Stimulated activated CD4-positive, alpha-beta T cell treated with anti-CD3 and anti-CD28 coated beads, Interleukin-12 subunit alpha, Interleukin-12 subunit beta, amount 100 ng/mL, for 24 hours (primary cell): ENCODE measurements at regions not wholly inside any gene's neighbourhood (a gene's known extent, or its start where the extent isn't known, plus 50 kb on each side); places are given as distances from the start of the nearest gene placed in this dataset.

Source experiments
- DNase-seq, 2 experiments: peaks; one replicate each; pipeline ENCODE4 v3.0.0-alpha.2; 2020; ENCODE audit warnings: low read depth in 2 of 2

DNA sequence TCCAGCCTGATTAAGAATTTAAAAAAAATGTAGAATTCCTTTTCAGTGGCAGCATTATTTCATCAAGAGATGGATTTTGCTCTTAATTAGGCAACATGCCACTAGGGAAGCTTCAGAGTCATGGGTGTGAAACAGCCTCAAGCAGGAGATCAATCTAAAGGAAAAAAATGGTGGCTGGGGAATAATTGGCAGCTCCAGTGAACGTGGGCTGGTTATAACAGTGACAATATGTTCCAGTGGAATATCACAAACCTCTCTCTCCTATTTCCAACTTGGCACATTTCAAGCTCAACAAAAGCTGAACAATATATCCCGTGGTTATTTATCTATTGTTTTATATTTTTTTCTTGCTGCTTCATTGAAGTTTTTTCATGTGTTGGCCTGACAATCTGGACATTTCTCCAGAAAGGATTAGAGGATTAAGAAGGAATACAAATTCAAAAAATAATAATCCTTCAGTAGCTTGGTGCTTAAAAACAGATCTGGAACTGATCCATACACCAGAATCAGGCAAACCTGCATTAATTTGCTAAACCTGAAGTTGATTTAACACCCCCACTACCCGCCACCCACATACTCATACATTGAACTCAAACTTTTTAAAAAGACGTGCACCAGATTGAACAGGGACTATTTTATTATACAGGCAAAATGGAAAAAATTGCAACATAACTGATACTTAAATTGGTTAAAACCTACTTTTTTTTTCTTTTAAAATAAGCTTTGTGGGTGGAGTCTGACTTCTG is 255.9 kb upstream of the SPRED2 start:
- DNase-seq: no peak

DNA sequence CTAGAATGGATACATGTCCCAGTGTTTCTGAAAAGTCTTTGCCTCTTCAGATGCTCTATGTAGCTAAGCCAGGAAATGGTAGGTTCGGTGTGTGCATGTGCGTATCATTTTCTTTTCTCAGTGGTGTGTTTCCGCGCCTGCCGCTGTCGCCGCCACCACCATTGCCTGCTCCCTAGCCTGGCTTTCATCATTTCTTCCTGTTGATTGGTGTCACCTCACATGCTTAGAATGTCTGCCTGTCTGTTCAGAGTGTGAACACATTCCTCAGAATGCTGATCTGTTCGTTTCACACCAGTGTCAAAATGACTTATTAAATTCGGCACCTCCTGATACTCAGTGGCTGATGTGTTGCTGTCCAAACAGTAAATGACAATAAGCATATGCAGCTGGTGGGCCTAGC is 255.2 kb upstream of the SPRED2 start:
- DNase-seq: no peak

DNA sequence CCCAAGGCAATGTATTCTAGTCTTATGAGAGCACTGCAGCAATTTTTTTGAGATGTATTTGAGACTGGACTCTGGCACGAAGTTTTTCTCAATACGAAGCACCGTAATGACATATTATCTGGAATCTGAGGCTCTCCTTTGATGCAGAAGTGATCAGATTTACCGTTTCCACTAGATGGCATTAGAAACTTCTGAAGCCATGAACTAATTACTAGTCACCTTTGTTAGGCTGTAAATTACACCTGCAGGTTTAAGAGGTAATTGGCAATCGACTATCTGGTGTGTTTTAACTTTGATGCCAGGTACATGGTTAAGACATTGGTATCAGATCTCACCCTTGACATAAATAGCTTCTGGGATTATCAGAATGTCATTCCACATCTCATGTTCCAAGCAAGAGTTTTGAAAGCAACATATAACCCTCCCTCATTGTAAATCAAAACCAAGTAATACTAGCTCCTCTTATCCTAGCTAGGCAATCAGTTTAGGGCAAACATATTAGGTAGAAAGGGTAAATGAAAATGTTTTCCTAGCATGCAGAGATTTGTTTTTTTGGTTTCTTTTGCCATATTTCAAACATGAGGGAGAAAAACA is 254.6 kb upstream of the SPRED2 start:
- no peak for DNase-seq

DNA sequence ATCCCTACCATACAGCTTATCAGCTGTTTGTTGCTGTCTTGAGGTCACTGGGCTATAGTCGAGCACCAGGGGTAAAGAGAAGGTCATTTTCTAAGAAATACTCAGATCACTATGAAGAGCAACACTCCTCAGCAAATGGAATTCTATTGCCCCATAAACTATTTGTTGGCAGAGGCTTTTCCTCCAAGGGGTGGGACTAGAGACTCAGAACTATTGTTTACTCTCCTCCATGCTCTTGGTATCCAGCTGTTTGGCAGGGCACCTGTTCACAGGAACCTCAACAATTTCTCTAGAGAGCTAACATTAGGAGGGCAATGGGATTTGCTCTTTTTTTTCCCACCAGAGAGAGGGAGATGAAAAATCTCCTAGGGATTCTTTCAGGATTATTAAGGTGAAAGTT is 249.1 kb upstream of the SPRED2 start:
- no peak for DNase-seq

DNA sequence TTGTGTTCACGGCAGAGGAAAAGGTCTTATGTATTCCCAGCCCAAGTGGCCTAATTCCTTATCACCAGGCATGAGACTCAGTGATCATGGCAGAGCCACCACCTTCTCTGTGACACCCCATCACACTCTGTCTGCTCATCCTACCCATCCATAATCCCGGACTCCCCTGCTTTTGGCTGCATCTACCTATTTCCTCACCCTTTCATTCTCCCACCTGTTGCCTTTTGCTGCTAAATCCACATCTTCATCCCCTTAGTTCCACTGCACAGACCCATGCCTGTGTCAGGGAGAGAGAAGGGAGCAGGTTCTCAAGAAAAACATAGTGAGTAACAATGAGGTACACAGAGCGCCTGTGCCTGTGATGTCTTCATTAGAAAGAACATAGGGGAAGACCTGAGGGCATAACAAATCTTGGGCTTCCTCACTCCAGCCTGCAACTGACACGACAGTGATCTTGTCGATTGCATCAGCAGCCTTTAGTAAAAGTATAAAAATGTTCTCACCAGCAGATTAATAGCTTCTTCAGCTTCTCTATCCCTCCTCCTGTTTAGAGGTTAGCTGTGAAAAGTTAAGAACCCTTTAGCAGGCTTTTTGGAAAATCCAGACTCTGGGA is 246.5 kb upstream of the SPRED2 start:
- DNase-seq: no peak

DNA sequence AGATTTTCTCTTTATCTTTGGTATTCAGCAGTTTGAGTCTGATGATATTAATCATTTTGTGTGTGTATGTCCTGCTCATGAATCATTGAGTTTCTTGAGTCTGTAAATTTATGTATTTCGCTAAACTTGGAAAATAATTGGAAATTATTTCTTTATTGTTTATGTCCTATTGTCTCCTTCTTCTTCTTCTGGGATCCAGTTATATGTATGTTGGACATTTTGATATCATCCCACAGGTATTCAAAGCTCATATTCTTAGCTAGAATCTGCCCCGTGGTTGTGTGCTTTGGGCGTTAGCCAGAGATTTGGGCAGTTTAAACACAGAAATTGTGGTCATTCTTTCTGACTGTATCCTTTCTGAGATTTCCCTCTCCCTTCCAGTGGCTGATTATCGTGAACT is 243.0 kb upstream of the SPRED2 start:
- DNase-seq: no peak

DNA sequence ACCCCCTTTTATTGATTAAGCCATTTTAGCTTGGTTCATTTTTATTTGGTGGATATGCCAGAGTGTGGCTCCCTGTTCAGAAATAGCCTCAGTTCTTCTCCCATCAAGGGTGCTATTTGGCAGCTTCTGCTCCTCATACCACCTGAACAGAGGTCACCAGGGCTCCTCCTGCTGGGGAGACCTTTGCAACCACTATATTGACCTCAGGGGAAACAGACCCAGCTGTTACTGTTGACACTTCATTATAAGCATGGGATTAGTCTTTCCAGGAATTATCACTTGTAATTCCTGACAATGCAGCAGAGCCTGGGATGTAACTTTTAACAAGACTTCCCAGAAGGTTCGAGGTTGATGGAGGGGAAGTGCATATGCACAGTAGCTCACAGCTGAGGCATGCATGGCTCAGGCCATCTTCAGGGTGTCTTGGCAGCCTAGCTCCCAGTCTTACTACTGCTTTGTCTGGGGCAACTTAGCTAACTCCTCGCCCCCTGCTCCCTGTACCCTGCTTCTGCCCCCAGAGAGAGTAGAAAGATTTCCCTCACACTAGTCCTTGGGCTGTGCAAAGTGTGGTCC is 239.4 kb upstream of the SPRED2 start:
- DNase-seq: no peak

DNA sequence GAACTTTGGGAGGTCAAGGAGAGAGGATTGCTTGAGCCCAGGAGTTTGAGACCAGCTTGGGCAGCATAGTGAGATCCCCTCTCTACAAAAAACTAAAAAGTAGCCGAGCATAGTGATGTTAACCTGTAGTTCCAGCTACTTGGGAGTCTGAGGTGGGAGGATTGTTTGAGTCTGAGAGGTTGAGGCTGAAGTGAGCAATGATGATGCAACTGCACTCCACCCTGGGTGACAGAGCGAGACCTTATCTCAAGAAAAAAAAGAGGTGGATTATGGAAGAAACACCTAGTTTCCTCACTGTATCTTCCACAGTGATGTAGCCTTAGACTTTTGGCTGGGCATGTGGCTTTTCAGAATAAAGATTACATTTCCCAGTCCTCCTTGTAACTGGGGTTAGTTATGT is 237.2 kb upstream of the SPRED2 start:
- DNase-seq: no peak

DNA sequence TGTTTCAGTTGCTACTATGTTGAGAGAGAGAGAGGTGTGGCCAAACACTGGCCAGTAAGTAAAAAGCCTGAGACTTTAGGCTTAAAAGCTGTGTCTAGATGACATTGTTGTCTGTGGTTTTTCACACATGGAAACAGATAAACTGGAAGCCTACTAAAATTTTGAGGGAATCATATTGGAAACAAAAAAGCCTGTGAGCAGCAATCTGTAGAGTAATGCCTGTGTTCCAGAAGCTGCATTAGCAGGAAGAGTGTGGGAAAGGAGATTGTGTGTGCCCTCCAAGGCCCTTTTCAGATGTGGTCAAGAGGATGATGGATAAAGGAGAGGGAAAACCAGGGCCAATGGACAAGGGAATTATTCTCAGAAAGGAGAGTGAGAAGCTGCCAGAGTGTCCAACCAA is 236.3 kb upstream of the SPRED2 start:
- no peak for DNase-seq

DNA sequence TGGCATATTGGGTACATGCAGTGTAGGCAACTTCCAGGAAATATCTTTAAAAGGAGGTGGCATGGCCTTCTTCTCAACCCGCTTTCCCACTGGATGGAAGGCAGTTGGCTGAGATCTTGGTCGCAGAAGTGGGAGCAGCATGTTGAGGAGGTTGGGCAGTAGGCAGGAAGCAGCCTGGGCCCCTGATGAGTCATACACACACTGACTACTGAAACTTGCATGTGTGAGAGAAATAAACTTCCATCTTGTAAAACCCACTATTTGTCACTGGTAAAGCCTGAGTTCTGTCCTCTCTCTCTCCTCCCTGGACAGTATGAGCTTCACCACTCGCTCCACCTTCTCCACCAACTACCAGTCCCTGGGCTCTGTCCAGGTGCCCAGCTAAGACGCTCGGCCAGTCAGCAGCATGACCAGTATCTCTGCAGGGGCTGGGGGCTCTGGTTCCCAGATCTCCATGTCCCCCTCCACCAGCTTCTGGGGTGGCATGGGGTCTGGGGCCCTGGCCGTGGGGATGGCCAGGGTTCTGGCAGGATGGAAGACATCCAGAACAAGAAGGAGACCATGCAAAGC is 233.8 kb upstream of the SPRED2 start:
- no peak for DNase-seq

DNA sequence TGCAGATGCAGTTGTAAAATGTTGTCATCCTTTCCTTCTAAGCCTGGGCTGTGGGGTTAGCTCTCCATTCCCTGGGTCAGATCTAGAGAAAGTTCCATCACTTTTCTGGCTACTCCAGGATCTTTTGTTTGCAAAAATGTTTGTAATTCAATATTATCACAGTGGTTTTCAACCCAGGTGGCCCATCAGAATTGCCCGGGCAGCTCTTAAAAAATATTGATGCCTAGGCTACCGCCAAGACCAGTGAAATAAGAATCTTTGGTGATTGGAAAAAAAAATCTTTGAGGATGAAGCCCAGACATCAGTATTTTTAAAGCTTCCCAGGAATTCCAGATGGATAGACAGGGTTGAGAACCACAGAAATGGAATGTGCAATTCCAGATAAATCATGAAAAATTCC is 232.5 kb upstream of the SPRED2 start:
- no peak for DNase-seq

DNA sequence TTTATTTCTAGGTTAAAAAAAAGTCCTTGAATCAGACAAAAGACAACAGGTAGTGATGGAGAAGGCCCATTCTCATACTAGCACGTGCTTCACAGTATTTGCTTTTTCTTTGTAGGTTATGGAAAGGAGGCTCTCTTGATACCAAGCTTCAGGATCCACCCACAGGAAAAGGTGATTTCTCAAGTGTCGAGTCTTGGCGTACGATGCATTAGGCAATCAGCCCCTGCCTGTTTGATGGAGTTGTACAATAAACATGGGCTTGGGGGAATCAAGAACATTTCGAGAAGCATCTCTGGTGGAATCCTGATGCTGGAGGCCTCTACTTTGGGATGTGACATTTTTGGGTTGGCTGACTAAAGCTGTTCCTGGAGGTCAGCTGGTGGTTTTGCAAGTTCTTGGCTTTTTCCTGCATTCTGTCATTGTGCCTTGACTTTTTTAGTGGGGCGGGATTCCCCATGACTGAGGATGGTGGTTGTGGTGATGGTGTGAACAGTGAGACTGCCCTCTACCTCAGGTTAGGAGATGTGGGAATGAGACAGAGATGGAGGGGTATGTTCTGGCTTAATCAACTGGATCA is 231.5 kb upstream of the SPRED2 start:
- DNase-seq: no peak

DNA sequence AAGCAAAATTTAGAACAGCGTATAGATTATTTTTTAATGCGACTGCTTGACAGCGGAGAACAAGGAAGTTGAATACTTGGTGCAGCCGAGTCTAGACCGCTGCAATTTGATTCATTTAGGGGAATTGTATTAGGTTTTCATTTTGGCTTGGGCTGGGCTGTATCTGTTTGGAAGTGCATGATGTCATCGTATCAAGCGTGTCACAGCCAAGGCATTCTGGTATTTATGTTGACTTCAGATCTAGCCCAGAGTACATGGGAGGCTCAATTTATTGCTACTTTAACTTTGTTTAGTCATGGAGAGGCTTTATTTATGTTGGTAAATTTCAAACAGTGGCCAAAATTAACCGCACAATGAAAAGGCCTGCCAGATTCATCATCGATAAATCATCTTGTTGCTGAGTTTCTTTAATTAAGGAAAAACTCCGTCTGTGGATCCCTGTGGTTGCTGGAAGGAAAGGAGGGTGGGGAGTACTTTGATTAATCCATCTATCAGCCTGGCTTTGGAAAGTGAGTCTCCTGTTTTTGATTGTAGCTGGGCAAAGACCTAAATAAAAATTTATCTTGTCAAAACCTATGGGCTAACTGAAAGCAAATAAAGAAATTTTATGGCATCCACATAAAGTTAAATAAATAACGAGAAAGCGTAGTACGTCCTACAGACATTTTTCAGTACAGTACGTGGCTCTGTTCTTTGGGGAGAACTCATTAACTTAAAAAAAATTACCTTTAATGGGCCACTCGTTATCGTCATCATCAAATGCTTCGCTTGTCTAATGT is 230.4 kb upstream of the SPRED2 start:
- DNase-seq: no peak

DNA sequence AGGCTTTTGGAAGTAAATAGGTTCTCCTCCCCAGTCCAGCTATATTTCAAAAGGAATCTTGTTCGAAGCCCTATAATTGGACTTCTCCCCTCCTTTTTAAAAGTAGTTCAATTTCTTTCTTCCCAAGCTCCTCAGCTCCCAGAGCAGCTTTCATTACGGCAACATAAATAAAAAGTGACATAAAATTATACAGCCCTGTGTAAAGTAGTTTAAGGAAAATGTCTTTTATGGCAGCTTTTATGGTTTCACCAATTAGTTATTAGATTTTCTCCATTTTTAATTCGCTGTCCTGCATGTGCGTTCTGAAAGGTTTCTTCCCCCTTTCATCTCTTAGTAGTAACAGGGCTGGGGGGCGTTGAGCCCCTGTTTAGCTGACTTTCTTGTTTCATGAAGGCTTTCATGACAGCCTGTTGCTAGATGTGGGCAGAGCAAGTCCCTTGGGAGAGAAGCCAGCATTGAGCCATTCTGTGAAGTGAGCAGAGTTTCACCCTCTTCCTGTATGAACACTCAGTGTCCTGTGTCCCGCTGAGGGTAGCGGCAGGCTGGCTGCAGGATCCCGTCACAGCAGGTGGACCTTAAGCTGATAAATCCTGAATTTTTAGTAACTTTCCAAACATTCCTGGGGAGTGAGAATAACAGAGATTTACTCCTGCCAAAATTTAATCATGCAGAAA is 229.7 kb upstream of the SPRED2 start:
- DNase-seq: no peak

DNA sequence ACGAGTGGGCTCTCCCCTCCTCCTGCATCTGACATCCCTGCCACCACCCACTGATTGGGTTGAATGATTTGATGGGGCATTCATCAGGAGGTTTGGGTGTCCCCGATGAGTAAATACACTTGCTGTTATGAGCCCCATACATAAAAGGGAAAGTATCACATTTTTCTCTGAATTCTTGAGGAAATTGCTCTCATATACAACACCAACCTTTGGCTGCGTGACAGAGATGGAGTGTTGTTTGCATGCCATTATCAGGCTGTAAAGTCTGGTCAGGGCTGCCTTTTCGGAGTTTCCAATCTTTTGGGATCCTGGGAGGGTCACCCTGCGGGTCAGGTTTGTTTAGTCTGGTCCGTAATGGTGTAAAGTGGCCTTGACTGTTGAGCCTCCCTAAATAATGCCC is 227.9 kb upstream of the SPRED2 start:
- DNase-seq: no peak

DNA sequence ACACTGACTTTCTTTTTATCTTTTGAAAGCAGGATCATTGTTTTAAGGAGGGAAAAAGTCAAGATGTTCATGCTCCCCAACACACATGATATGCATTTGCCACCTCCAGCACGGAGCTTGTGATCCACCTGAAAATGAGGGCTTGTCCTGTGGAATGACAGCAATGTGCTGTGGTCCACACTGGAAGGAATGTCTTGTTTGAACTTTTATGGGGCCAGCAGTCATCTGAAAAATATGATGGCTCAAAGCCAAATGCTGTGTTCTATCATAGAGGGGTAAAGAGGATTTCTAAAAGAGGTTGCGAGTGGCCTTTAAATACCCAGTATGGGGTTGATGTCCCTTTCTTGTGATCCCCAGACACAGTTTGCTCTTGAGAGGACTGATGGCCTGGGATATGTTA is 226.5 kb upstream of the SPRED2 start:
- DNase-seq: no peak

DNA sequence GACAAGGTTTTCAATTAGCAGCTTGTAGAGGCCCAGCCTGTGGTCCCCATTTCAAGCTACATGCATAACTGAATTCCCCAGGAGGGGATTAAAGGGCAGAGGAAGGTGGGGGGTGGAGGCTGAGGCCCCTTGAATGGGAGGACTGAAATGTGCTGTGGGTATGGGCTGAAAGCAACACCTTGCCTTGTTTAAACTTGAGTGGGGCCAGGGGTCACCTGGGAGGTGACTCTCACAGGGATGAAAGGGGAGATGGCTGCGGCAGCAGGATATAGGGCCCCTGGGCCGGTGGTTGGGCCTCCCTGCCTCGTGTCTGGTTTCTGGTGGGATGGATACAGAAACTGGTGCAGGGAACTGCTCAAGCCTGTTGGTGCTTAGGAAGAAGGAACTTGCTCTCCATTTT is 225.9 kb upstream of the SPRED2 start:
- DNase-seq: no peak

DNA sequence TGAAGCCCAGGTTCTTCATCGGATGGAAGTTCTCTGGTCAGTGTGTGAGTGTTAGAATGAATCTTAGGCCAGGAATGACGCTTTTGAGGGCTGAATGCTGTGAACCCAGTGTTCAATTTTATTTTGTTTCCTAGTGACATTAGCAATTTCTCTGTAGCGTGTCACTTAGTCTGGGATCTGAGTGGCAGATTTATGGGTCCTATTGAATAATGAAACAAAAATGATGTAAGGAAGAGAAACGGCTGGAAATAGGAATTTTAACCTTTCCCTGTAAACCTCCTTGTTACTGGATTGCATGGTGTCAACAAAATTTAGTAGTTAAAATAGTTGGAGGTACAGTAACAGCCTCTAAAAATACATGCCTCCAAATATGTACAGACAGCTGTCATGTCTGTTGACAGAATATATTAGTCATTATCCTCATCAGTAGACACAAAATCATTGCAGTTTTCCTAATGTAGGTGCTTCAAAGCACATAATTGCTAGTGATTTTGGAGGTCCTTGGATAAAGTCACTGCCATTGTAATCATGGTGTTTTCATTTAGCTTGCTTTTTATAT is 223.8 kb upstream of the SPRED2 start:
- DNase-seq: no peak

DNA sequence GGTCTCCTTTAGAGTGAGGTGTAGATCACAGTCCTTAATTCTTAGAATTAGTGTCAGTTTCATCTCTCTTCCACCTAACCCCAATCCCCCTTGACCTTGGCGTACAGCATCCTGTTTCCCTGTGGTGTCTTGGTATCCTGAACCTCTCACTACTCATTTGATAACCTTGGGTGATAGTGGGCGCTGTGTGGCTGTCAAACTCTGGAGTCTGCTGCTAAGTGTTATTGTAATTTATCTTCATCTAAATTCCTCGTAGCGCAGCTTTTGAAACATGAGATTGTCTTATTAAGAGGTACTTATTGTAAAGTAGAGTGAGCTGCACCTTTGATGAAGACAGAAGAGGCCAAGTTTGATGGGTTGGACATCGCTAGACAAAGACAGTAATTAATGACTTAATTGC is 222.6 kb upstream of the SPRED2 start:
- DNase-seq: no peak

DNA sequence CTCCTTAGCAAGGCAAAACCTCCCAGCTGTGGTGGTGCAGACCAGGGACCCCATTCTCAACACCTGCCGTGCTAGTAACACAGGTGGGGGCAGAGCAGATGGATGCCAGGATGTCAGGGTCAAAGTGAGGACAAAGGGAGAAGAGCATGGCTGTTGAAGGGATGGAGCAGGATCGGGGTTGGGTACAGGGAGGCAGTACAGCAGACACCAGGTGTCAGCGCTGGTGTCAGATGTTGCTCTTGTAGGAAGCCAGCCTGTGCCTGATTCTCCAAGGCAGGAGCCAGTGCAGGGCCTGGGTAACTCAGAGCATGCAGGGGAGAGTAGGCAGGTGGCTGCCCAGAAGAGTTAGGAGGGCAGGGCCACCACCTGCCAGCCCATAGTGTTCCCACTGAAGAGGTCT is 222.1 kb upstream of the SPRED2 start:
- DNase-seq: no peak

DNA sequence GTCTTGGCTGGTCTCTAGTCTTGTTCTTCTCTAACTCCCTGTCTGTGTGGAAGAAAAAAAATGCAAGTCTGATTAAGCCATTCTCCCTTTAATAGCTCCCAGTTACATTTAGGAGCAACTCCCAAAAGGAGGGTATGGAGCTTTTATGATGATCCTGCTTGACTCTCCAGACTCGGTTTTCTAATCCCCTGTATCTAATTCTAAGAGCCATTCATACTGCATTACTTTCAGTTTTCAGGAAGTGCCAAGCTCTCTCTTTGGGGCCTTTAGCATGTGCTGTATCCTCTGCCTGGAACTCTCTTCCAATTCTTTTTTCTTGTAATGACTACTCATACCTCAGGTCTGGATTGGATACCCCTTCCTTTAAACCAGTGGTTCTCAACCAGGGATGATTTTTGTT is 219.7 kb upstream of the SPRED2 start:
- DNase-seq: no peak
